ENCODE measurements at regions not wholly inside any gene's neighbourhood (a gene's known extent, or its start where the extent isn't known, plus 50 kb on each side); places are given as distances from the start of the nearest gene placed in this dataset.

- DNase-seq: no peak
These were observed 263.4 kb downstream of the HHIPL2 start for GRCh38 chr1:222284466-222284865.

- DNase-seq: no peak
These were observed 264.6 kb downstream of the HHIPL2 start for GRCh38 chr1:222283147-222283768.

GRCh38 chr1:222279591-222279990 lies 268.3 kb downstream of the HHIPL2 start:
- no peak for DNase-seq

GRCh38 chr1:222278501-222278900 lies 269.4 kb downstream of the HHIPL2 start:
- no peak for DNase-seq

GRCh38 chr1:222275729-222276465 lies 272.0 kb downstream of the HHIPL2 start:
- no peak for DNase-seq

- no peak for DNase-seq
These were observed 272.7 kb downstream of the HHIPL2 start for GRCh38 chr1:222275001-222275728.

GRCh38 chr1:222266223-222267196 lies 281.4 kb downstream of the HHIPL2 start:
- DNase-seq: no peak

GRCh38 chr1:222263791-222264190 lies 284.1 kb downstream of the HHIPL2 start:
- DNase-seq: no peak

- no peak for DNase-seq
These were observed 290.9 kb downstream of the HHIPL2 start for GRCh38 chr1:222257027-222257426.

- DNase-seq: no peak
These were observed 291.8 kb downstream of the HHIPL2 start for GRCh38 chr1:222256058-222256457.

GRCh38 chr1:222252788-222253187 lies 295.1 kb downstream of the HHIPL2 start:
- DNase-seq: no peak

- DNase-seq: no peak
These were observed 296.1 kb downstream of the HHIPL2 start for GRCh38 chr1:222251847-222252246.

GRCh38 chr1:222250376-222250775 lies 297.5 kb downstream of the HHIPL2 start:
- no peak for DNase-seq

GRCh38 chr1:222247811-222248310 lies 300.0 kb downstream of the HHIPL2 start:
- no peak for DNase-seq

- DNase-seq: no peak
These were observed 300.8 kb downstream of the HHIPL2 start for GRCh38 chr1:222247081-222247480.

GRCh38 chr1:222243902-222244301 lies 304.0 kb downstream of the HHIPL2 start:
- DNase-seq: no peak

GRCh38 chr1:222242492-222242891 lies 305.4 kb downstream of the HHIPL2 start:
- DNase-seq: no peak

- no peak for DNase-seq
These were observed 306.5 kb downstream of the HHIPL2 start for GRCh38 chr1:222241410-222241809.

GRCh38 chr1:222240536-222241181 lies 307.2 kb downstream of the HHIPL2 start:
- DNase-seq: no peak

- DNase-seq: no peak
These were observed 308.8 kb downstream of the HHIPL2 start for GRCh38 chr1:222239130-222239529.

- DNase-seq: no peak
These were observed 313.6 kb downstream of the HHIPL2 start for GRCh38 chr1:222234351-222234750.
